NCI-H1105 treated with DMSO at 0.1 percent for 48 hours (cell line): ENCODE measurements at regions not wholly inside any gene's neighbourhood (a gene's known extent, or its start where the extent isn't known, plus 50 kb on each side); places are given as distances from the start of the nearest gene placed in this dataset.

Experiments
- DNase-seq: peaks from one replicate; lab custom pipeline; 2025; lab: John Stamatoyannopoulos, UW

DNA sequence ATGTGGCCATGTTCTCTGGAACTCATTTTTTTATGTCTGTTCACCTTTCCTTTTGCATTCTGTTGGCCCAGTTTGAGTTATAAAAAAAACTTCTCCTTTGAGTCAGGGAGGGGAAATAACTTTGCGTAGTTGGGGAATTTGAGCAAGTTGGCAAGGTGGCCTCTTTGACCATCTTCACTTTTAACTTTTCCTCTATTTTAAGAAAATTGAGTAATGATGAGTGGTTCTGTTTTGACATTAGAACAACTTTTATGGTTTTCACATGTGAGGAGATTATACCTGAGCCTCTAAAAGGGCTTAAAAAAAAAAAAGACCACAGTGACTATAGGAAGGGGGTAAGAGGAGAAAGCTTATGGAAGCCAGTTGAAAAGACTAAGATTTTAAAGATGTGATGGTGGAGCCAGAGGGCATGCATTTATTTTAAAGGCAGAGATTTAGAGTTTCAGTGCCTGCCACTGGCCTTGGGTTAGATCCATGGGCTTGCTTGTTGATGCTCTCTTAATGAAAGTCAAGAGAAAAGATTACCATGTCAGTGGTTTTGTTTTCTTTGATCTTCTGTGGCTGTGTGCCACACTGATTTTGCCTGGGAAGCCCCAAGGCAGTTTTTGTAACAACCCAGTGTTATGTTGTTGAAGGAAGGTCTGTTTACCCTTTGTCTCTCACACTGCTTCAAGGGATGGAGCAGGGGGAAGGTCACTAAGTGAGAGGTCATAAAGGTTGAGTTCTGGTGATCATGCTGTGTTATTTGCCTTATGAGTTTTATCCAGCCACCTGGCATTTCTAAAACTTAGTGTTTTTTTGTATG, 219.7 kb upstream of the CD180 start:
- DNase-seq: no peak

DNA sequence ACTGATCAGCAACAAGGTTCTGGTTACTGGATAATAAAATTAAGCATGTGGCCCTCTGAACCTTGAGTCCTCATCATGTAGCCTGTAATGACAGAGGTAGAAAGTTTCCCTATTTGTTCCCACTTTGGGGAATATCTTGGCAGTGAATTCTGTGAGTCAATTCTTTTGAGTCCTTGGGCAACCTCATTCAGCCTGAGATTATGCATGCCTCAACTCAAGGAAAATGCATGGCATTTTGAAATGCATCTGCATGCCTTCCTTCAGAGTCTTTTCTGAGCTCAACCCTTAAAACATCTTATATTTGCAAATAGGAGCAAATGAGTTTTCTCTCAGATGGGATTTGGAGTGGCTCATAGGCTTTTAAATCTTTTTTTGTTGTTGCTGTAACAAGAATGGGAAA, 218.1 kb upstream of the CD180 start:
- DNase-seq: no peak

DNA sequence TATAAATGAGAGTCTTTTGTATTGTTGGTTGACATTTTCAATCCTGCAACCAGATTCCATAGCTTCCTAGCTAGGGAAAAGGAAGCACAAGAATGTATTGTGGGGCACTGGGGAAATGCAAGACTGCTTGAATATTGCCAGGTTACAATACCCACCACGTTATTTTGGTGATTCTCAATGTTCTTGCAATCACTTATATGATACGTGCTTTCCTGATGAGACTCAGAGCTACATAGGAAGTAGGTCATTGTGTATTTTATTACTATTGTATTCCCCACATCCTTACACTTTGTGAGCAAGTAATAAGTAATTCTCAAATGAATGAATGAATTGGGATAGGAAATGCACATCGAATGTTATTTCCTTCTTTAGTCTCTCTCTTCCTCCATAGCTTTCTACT, 217.1 kb upstream of the CD180 start:
- DNase-seq: no peak

DNA sequence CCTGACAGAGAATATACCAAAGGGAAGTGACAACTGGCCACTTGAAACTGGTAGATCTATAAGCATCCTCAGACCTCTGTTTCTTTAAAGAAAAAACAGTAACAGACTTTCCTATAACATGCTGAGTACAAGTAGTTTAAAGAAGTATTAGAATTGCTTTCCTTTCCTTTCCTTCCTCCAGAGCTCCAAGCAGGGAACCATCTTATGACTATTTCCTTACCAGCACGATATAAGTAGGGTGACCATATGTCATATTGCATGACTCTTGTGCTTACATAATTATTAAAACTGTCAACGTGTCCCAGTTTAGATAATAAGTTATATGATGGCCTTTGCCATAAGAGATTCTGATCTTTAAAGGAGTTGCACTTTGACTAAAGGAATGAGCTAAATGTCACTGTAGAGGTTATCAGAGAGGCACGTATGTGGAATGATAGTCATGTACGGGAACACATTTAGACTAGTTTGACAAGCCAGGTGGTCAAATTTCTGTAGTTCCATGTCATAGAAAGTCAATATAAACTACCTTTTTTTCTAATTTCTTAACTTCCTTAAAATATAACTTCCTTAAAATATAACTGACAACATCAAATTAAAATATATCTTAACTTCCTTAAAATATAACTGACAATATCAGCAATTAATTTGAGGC, 212.7 kb upstream of the CD180 start:
- no peak for DNase-seq

DNA sequence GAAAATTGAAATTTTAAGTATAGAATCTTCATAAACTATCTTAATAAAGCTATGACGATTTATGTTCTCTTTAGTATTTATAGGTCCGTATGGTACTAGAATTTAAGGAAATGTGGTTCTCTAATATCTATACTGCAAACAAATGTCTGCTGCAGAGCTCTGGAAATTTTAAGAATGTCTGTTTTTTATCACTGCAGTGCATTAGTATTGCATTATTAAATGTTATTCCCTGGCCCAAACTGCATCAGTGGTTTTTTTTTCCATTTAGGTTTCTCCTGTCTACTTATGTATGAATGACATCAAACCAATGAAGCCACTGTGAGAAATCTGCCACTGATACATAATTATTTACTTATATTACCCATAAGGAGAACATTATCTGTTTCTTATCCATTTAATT, 211.4 kb upstream of the CD180 start:
- no peak for DNase-seq

DNA sequence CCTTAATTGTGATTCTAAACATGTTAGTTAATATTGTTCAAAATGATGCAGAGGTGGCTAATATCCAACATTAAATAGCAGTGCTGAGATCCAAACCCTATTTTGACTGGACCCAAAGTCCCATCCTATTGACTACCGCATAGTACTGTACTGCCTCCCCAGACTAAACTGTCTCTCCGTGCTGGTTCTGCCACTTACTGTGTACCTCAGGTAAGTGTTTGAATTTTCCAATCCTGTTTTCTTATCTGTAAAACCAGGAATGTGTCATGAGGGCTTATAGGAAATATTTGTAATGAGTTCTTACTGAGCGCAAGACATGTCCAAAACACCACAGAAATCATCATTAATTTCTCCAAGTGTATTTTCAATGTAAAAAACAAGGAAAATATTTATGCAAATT, 209.2 kb upstream of the CD180 start:
- no peak for DNase-seq

DNA sequence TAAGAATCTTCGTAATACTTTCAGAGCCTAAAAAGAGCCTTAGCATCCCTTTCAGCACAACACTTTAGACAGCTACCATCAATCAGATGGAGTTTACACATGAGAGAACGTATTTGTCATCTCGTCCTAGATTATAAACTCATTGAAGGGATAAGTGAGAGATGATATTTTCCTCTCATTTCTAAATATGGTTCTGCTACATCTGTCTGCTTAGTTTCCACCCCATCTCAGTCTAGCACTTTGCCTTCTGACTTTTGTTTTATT, 208.4 kb upstream of the CD180 start:
- DNase-seq: no peak

DNA sequence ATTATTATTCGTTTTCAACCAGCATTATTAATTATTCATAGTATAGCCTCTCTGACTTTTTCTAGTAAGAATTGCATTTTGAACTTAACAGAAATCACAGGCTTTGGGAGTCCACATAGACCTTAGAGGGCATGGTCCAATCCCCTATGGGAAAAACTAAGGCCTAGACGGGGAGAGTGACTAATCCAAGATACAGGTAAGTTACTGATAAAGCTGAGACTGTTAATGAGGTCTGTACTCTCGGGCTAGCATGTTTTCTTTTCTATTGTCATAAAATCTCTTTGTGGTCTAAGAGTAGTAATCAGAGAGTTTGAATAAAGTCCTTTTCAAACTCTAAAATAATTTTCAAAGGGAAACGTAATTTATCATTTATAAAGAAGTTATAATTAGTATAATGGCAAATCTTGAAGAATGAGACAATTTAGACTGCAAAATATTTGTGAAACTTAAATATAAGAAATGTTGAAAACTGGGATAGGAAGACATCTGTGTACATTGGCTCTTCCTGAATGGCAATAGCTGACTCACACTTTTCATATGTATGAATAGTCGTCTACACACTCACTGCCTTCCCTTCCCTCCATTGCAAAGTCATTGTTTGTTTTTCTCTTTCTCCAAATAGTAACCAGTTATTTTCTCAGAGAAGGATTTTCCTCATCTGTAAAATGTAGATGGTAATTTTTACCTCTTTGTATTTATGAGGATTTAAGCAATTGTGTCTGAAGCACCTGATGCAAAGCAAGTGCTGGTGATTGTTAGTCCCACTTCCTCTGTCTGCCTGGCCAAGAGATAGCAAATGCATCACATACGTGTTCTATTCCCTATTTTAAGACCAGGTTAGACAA, 207.9 kb upstream of the CD180 start:
- DNase-seq: no peak

DNA sequence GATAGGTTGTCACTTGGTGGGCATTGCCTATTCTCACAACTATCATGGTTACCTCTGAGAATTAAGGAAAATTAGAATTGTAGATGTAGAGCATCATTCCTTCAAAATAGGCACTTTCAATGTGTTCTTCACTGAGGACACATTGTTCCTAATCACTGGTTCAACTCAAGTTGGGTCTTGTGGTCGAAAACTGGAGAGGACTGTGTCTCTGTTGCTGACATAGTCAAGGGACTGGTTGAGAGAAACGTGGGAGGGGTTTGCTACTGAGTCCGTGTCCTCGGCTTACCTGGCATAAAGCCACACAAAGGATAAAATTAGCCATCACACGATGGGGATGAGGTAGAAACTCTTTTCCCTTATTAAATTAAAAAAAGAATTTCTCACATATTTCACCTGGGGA, 205.9 kb upstream of the CD180 start:
- no peak for DNase-seq

DNA sequence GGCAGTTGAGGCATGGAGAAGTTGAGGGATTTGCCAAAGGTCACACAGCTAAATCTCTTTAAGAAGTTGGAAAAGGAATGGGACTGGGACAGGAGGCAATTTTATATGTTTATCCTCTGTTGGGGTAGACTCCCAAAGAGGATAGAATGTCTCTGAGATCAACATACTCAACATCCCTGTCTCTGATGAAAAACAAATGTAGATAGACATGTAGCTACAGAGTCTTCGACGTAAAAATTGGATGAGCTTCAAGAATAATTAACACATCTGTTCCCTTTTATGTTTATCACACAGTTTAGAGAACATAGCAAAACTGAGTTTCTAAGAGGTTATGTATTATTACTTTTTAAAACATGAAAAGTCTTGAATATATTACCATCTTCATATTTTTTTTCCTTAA, 204.6 kb upstream of the CD180 start:
- peak; percentile 22 for DNase-seq

DNA sequence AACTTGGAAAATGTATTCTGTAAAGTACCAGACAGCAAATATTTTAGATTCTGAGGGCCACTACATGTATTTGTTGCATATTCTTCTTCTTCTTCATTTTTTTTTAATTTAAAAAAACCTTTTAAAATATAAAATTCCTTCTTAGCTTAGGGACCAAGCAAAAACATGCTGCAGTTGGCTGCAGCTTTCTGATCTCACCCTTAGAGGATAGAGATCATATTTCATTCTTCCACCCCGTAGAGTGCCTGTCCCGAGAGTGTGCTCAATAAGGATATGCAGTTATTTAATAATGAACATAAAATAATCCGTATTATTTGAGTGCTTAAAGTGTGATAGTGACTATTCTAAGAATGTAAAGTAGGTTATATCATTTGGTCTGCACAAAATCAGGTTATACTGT, 204.2 kb upstream of the CD180 start:
- DNase-seq: no peak

DNA sequence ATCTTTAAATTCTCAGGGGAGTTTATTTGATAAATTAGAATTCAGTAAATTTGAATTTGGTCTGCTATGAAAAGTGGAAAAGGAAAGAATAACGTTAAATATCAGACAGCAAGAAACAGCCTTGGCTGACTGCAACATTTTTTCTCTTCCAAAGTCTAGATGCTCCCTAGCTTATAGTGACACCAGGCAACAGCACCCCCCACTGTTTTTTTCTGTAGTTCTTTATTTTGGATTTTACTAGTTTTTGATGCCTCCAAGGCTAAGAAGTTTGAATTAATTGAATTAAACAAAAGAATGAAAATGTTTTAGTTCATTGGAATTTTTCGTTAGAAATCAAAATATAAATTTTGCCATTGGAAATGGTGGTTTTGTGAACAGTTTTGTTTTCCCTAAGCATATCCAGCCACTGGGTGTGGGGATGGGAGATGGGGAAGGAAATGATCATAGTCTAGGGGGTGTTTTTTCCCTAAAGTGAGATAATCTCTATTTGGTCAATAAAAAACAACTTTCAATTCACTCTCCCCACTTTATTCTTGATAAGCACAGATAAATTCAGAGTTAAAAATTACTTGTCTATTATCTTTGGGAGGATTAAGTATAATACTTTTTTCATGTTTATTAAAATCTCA, 199.3 kb upstream of the CD180 start:
- DNase-seq: no peak

DNA sequence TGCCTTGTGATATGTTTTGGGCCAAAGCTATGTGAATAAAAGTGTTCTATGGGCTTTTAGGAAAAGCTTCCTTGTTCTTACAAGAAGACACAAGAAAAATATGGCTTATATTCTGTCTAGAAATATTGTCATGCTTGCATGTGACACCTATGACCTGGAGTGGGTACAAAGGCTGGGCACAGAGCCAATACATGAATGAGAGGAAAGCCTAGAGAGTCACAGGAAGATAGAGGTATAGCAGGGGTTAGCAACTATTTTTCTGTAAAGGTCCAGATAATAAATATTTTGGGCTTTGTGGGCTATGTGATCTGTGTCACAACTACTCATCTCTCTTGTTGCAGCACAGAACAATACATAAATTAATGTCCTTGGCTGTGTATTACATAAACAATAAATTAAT, 196.6 kb upstream of the CD180 start:
- DNase-seq: peak; percentile 54

DNA sequence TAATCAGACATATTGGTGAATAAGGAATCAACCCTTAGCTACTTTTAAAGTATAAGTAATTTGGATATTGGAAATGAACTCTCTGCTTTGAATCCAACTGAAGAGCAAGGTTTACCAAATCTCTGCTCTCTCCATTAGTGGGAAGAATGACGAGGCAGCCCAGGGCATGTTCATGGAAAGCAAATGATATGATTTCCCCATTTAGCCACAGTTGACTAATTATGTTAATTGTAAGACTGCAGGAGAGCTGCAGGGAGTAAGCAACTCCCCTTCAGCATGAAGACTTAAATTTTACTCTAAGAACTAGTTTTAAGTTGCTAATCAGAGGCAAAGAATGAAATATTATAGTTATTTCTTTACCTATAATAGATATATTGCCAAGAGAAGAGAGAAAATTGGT, 194.3 kb upstream of the CD180 start:
- DNase-seq: no peak

DNA sequence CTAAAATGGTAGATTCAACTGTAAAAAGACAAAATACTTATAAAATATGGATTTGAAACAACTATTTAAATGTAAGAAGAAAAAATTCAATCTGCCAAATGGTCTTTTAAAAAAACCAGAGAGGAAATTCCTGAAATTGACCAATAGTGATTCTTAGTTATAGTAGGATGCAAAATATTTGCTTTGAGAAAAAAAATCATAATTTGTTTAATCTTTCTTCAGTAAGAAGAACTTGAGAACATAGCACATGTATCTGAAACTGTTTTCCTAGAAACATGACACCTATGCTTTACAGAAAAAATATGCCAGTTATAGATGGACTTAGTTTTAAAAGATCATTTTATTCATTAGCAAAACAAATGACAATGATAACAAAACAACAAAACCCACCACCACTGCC, 186.9 kb upstream of the CD180 start:
- no peak for DNase-seq

DNA sequence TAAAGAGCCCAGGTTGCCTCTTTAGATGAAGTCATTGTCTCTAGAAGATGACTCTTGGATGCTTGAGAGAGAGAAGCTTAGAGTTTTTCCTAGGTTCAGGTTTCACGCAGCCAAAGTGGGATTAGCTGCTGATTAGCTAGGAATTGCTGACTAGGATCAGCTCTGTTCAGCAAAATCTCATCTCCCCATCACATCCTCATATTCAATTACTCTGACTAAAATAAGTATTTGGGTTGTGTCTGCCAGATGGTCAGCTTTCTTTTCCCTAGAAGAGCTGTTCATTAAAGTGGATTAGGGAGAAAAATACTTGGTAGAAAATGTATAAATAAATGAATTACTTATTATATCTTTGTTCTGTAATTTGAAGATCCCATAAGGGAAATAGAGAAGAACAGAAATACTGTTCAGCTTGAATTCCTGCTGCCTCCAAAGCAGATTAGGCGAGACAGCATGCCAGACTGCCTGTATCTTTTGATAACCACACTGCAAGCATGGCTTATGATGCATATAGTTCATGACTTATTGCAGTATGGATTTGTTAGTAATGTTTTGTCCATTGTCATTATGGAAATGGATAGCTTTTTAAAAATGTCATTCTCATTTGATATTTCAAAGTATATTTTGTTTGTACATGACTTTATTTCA, 184.8 kb upstream of the CD180 start:
- no peak for DNase-seq

DNA sequence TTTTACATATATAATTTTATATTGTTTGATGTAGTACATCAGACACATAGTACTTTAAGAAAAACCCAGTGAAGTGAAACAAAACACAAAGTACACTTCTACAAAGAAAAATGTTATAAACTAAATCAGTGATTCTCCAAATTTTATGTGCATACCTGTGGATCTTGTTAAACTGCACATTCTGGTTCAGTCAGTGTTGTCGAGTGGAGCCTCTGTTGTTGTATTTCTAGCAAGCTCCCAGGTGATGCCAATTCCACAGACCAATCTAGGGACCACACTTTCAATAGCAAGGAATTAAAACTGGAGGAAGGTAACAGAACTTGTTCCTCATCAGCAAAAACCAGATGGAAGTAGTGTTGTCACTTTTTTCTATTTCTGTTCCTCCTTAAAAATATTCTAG, 183.8 kb upstream of the CD180 start:
- no peak for DNase-seq

DNA sequence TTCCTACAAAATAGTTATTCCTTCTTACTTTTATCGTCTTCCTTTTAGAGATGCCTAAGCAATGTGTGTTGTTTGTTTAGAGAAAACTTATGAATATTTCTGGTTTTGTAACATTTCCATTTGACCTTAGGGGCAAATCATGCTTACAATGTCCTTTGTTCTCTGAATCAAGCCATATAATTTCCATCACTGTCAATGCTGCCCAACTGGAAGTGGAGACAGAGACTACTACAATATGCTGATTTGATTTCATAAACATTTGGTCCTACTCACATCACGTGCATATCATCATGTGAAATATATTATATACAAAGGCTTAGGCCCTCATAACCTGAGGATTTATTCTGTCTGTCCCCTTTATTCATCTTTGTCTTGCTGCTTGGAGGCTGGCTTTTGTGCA, 183.2 kb upstream of the CD180 start:
- no peak for DNase-seq

DNA sequence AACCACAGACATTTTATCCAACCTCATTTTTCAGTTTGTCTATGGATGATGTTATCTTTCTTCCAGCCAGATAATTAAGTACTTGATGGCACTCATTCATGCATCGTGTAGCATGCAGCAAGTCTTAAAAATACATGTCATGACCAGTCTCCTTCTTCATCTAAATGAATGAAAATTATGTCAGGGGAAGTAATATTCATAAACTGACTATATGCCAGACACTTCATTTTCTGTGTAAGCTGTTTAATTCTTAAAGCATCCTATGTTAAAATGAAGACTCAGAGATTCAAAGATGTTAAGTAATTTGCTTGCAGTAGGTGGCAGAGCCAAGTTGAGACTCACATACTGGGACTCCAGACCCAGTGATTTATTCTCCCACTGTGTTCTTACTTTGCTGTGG, 181.7 kb upstream of the CD180 start:
- peak; percentile 71 for DNase-seq

DNA sequence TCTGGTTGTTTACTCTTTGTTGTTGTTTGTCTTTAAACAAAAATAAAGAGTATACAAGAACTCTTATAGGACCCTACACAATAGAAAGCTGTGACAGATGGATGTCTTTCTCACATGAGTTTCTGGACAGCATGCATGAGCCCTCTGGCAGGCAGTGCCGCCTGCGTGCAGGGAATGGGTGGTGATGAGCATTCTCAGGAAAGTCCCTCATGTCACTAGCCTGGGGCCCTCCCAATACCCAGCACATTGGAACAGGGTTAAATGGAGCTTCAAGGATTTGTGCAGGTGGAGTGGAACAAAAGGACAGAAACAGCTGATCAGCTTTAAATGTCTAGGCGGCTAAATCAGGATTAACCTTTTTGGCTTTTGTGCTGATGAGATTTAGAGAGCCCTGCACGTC, 181.0 kb upstream of the CD180 start:
- DNase-seq: peak; percentile 38

DNA sequence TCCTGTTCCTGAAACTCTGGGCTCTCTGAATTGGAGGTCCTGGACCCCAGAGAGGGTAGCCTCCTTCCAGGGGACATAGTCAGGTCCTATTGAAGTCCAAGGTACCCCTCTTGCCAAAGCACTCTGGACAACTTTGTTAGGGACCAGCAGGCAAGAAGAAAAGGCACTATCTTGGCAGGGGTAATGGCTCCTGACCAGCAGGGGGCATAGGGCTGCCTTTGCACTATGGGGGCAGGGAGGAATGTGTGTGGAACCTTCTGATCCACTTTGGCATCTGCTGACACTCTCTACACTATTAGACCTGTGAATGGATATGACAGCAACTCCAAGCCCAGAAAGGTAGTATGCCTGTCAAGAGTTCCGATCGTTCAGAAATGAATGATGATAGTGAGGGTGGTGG, 179.0 kb upstream of the CD180 start:
- DNase-seq: no peak

DNA sequence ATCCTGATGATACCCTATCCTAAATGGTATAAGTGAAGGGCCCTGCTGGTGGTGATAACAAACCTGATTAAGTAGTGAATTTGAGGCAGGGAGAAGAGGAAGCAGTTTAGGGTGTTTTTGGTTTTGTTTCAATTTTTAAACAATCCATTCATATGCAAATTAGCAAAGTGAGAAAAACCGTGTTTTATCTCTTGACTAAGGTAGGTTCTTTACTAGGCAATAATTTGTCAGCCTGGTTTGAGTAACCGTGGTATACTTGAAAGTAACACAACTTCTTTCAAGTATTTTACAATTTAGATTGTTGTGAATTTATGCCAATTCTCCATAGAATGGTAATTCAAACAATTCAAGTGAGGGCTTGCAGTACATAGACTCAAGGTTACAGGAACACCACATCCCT, 177.8 kb upstream of the CD180 start:
- no peak for DNase-seq
